H9 (cell line): ENCODE measurements at regions not wholly inside any gene's neighbourhood (a gene's known extent, or its start where the extent isn't known, plus 50 kb on each side); places are given as distances from the start of the nearest gene placed in this dataset.

Experiments used
- DNase-seq: peaks from one replicate; pipeline ENCODE4 v3.0.0-alpha.2; 2017
- H2AFZ ChIP-seq: one replicate; pipeline ENCODE4 v1.6.1; 2013; ENCODE audit warnings: mild to moderate bottlenecking, low read length, control low read depth, moderate library complexity
- H2AK5ac ChIP-seq: 2 replicates; pipeline ENCODE4 v1.6.1; 2013; ENCODE audit warnings: low read length, control low read depth, mixed read lengths; ENCODE audit not compliant: insufficient read length
- H2BK120ac ChIP-seq: one replicate; pipeline ENCODE4 v1.6.1; 2013; ENCODE audit warnings: low read depth, mild to moderate bottlenecking, low read length, control low read depth, inconsistent platforms; ENCODE audit not compliant: poor library complexity, severe bottlenecking
- H2BK12ac ChIP-seq: 2 replicates; pipeline ENCODE4 v1.6.1; 2013; ENCODE audit warnings: low read length, control low read depth, mixed read lengths, low read depth; ENCODE audit not compliant: insufficient read length
- H2BK15ac ChIP-seq: 2 replicates; pipeline ENCODE4 v1.6.1; 2013; ENCODE audit warnings: low read depth, low read length, control low read depth
- H2BK20ac ChIP-seq: one replicate; pipeline ENCODE4 v1.6.1; 2013; ENCODE audit warnings: low read depth, mild to moderate bottlenecking, low read length, control low read depth, inconsistent platforms; ENCODE audit not compliant: poor library complexity, severe bottlenecking
- H2BK5ac ChIP-seq: 2 replicates; pipeline ENCODE4 v1.6.1; 2013; ENCODE audit warnings: low read length, control low read depth, mixed read lengths; ENCODE audit not compliant: insufficient read length
- H3K14ac ChIP-seq: 2 replicates; pipeline ENCODE4 v1.6.1; 2013; ENCODE audit warnings: low read length, control low read depth; ENCODE audit not compliant: insufficient read depth
- H3K18ac ChIP-seq: 2 replicates; pipeline ENCODE4 v1.6.1; 2013; ENCODE audit warnings: low read depth, mild to moderate bottlenecking, mixed read lengths, low read length, control low read depth; ENCODE audit not compliant: insufficient read length
- H3K23ac ChIP-seq: 2 replicates; pipeline ENCODE4 v1.6.1; 2013; ENCODE audit warnings: low read length, control low read depth, mixed read lengths, low read depth; ENCODE audit not compliant: insufficient read length
- H3K23me2 ChIP-seq: 2 replicates; pipeline ENCODE4 v1.6.1; 2013; ENCODE audit warnings: low read depth, mild to moderate bottlenecking, mixed read lengths, low read length, control low read depth; ENCODE audit not compliant: insufficient read length, poor library complexity, severe bottlenecking
- H3K27ac ChIP-seq: 2 replicates; pipeline ENCODE4 v1.5.1; 2013; ENCODE audit warnings: low read length, control low read depth, mixed read lengths, low read depth; ENCODE audit not compliant: insufficient read length
- H3K27me3 ChIP-seq: 2 replicates; pipeline ENCODE4 v1.6.1; 2013; ENCODE audit warnings: low read length, control low read depth, inconsistent platforms; ENCODE audit not compliant: insufficient read depth
- H3K4ac ChIP-seq: 2 replicates; pipeline ENCODE4 v1.6.1; 2013; ENCODE audit warnings: low read depth, mild to moderate bottlenecking, control low read depth, inconsistent platforms, low read length, moderate library complexity
- H3K4me1 ChIP-seq: 2 replicates; pipeline ENCODE4 v1.6.1; 2013; ENCODE audit warnings: low read length, control low read depth, inconsistent platforms; ENCODE audit not compliant: insufficient read depth
- H3K4me2 ChIP-seq: 2 replicates; pipeline ENCODE4 v1.6.1; 2013; ENCODE audit warnings: low read length, control low read depth, mixed read lengths; ENCODE audit not compliant: insufficient read length, insufficient read depth
- H3K56ac ChIP-seq: 2 replicates; pipeline ENCODE4 v1.6.1; 2013; ENCODE audit warnings: low read depth, mild to moderate bottlenecking, mixed read lengths, low read length, control low read depth; ENCODE audit not compliant: insufficient read length
- H3K79me1 ChIP-seq: 2 replicates; pipeline ENCODE4 v1.6.1; 2013; ENCODE audit warnings: low read depth, mild to moderate bottlenecking, moderate library complexity, low read length, control low read depth, inconsistent platforms; ENCODE audit not compliant: insufficient read depth, poor library complexity, severe bottlenecking
- H3K79me2 ChIP-seq: 2 replicates; pipeline ENCODE4 v1.6.1; 2013; ENCODE audit warnings: low read length, control low read depth, inconsistent platforms; ENCODE audit not compliant: insufficient read depth
- H3K9ac ChIP-seq: 2 replicates; pipeline ENCODE4 v1.6.1; 2013; ENCODE audit warnings: low read length, control low read depth, mixed read lengths; ENCODE audit not compliant: insufficient read length; ENCODE audit errors: extremely low read depth
- H3K9me3 ChIP-seq: one replicate; pipeline ENCODE4 v1.6.1; 2013; ENCODE audit warnings: low read depth, low read length, inconsistent platforms; ENCODE audit not compliant: control insufficient read depth
- H3T11ph ChIP-seq: one replicate; pipeline ENCODE4 v1.6.1; 2013; ENCODE audit warnings: mild to moderate bottlenecking, low read length, control low read depth, inconsistent platforms
- H4K20me1 ChIP-seq: one replicate; pipeline ENCODE4 v1.6.1; 2013; ENCODE audit not compliant: control insufficient read depth, insufficient read length, insufficient read depth
- H4K5ac ChIP-seq: 2 replicates; pipeline ENCODE4 v1.6.1; 2013; ENCODE audit warnings: low read depth, mild to moderate bottlenecking, mixed read lengths, low read length, control low read depth; ENCODE audit not compliant: insufficient read length
- H4K8ac ChIP-seq: replicated peaks from 2 replicates; pipeline ENCODE4 v1.6.1; 2013; ENCODE audit warnings: low read length, control low read depth, mixed read lengths, low read depth; ENCODE audit not compliant: insufficient read length
- H4K91ac ChIP-seq: 2 replicates; pipeline ENCODE4 v1.6.1; 2013; ENCODE audit warnings: low read depth, mild to moderate bottlenecking, moderate library complexity, mixed read lengths, low read length, control low read depth; ENCODE audit not compliant: insufficient read length
- H3K27ac Mint-ChIP-seq, 3 experiments: 2 replicates in 2 of 3; 3 replicates in 1 of 3; pipeline ENCODE4 v1.8.0; 2020 to 2021; ENCODE audit warnings: mixed read lengths in 3 of 3, mild to moderate bottlenecking in 1 of 3, moderate library complexity in 1 of 3
- H3K27me3 Mint-ChIP-seq: 2 replicates; pipeline ENCODE4 v1.8.0; 2021; ENCODE audit warnings: low read depth, mild to moderate bottlenecking, moderate library complexity, mixed read lengths
- H3K36me3 Mint-ChIP-seq, 3 experiments: 2 replicates in 2 of 3; 3 replicates in 1 of 3; pipeline ENCODE4 v1.8.0; 2020 to 2021; ENCODE audit warnings: low read depth in 3 of 3, mixed read lengths in 3 of 3; ENCODE audit not compliant: insufficient read depth in 1 of 3
- H3K4me1 Mint-ChIP-seq, 2 experiments: 2 replicates each; pipeline ENCODE4 v1.8.0; 2020; ENCODE audit warnings: mixed read lengths in 2 of 2
- H3K4me3 Mint-ChIP-seq, 2 experiments: 2 replicates in 1 of 2; 3 replicates in 1 of 2; pipeline ENCODE4 v1.8.0; 2020 to 2021; ENCODE audit warnings: mild to moderate bottlenecking in 2 of 2, mixed read lengths in 2 of 2, moderate library complexity in 1 of 2
- H3K9me3 Mint-ChIP-seq, 2 experiments: 2 replicates in 1 of 2; 3 replicates in 1 of 2; pipeline ENCODE4 v1.8.0; 2020; ENCODE audit warnings: mild to moderate bottlenecking in 2 of 2, mixed read lengths in 2 of 2, moderate library complexity in 1 of 2
- TF ChIP-seq, protein P1 (sequence below): fragments of 200-600 bp; sonication (generic); conservative IDR thresholded peaks from 3 replicates; pipeline ENCODE4 v1.8.0; 2021; ENCODE audit warnings: antibody characterized with exemption, mild to moderate bottlenecking

DNA sequence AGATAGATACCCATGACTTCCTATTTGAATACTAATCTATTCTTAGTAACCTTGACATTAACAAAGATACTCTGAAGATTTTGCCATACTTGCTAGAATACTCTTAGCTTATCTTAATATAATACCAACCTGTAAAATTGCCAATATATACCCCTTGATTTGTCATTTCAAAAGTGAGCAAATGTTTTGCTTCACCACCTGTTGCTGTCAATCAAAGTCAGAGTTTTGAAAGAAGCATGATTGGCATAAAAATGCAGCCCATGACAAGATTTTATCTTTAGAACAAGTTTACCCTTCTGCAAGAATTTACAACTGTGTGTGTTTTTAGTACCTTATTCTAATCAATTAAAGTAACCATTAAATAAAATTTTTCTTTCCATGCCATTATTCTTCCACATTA lies 236.2 kb downstream of the TBX18 start:
- H3K56ac ChIP-seq, result no peak overlapping the region
- no peaks in the 10 kb centered on the region for H3K79me2 ChIP-seq
- DNase-seq, result no peak
- H3K4me2 ChIP-seq, result no peak overlapping the region
- H3K18ac ChIP-seq, result no peak overlapping the region
- no peak overlapping the region for H3K14ac ChIP-seq
- no peak overlapping the region for H3T11ph ChIP-seq
- H3K9me3 ChIP-seq, result no peaks in the 10 kb centered on the region
- no peaks in the 10 kb centered on the region for H4K20me1 ChIP-seq
- no peak overlapping the region for H4K91ac ChIP-seq
- H2BK120ac ChIP-seq, result no peak overlapping the region
- no peak overlapping the region for H3K23ac ChIP-seq
- H3K9me3 Mint-ChIP-seq, result no peaks in the 10 kb centered on the region
- H2AFZ ChIP-seq, result no peak overlapping the region
- H3K9ac ChIP-seq, result no peak overlapping the region
- peaks cover 3% of the 10 kb centered on the region; the same call in 1 of the 2 replicates for H3K27me3 Mint-ChIP-seq
- no peak overlapping the region for H3K27ac ChIP-seq
- H3K4ac ChIP-seq, result no peak overlapping the region
- no peak overlapping the region for H3K4me3 Mint-ChIP-seq
- no peaks in the 10 kb centered on the region for H3K79me1 ChIP-seq
- no peak overlapping the region for H2BK5ac ChIP-seq
- H3K4me1 Mint-ChIP-seq, result no peaks in the 10 kb centered on the region
- H4K5ac ChIP-seq, result no peak overlapping the region
- H3K36me3 Mint-ChIP-seq, result no peaks in the 10 kb centered on the region
- no peak overlapping the region for H2BK20ac ChIP-seq
- TF ChIP-seq, protein P1, sequence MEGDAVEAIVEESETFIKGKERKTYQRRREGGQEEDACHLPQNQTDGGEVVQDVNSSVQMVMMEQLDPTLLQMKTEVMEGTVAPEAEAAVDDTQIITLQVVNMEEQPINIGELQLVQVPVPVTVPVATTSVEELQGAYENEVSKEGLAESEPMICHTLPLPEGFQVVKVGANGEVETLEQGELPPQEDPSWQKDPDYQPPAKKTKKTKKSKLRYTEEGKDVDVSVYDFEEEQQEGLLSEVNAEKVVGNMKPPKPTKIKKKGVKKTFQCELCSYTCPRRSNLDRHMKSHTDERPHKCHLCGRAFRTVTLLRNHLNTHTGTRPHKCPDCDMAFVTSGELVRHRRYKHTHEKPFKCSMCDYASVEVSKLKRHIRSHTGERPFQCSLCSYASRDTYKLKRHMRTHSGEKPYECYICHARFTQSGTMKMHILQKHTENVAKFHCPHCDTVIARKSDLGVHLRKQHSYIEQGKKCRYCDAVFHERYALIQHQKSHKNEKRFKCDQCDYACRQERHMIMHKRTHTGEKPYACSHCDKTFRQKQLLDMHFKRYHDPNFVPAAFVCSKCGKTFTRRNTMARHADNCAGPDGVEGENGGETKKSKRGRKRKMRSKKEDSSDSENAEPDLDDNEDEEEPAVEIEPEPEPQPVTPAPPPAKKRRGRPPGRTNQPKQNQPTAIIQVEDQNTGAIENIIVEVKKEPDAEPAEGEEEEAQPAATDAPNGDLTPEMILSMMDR, result no peak
- no peak overlapping the region for H2BK15ac ChIP-seq
- H3K27ac Mint-ChIP-seq, result no peak overlapping the region
- no peak overlapping the region for H4K8ac ChIP-seq
- H3K4me1 ChIP-seq, result no peaks in the 10 kb centered on the region
- H3K27me3 ChIP-seq, result no peaks in the 10 kb centered on the region
- H2AK5ac ChIP-seq, result no peak overlapping the region
- no peak overlapping the region for H2BK12ac ChIP-seq
- no peaks in the 10 kb centered on the region for H3K23me2 ChIP-seq
